ENCODE measurements at regions not wholly inside any gene's neighbourhood (a gene's known extent, or its start where the extent isn't known, plus 50 kb on each side); places are given as distances from the start of the nearest gene placed in this dataset.

DNA sequence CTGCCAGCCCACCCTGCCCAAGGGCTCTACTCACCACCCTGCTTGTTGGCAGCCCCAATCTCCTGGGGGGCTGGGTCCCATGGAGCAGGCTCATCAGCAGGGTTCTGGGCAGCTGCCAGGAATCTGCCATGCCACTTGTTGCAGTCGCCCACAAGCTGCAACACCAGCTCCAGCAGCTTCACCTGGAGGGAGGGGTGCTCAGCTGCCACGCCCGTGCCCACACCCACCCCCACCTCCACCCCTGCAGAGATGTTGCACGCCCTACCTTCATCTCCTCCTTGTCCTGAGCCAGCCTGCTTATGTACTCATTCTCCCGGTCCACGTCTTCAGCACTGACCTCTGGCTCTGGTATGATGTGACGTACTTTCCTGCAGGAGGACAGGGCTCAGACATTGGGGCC is 77.9 kb upstream of the C2CD4B start:
- TF ChIP-seq, protein P1, sequence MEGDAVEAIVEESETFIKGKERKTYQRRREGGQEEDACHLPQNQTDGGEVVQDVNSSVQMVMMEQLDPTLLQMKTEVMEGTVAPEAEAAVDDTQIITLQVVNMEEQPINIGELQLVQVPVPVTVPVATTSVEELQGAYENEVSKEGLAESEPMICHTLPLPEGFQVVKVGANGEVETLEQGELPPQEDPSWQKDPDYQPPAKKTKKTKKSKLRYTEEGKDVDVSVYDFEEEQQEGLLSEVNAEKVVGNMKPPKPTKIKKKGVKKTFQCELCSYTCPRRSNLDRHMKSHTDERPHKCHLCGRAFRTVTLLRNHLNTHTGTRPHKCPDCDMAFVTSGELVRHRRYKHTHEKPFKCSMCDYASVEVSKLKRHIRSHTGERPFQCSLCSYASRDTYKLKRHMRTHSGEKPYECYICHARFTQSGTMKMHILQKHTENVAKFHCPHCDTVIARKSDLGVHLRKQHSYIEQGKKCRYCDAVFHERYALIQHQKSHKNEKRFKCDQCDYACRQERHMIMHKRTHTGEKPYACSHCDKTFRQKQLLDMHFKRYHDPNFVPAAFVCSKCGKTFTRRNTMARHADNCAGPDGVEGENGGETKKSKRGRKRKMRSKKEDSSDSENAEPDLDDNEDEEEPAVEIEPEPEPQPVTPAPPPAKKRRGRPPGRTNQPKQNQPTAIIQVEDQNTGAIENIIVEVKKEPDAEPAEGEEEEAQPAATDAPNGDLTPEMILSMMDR (IDR thresholded peaks at IDR 0.05; ENCODE audit: insufficient read depth, low read depth, low read length) = no peak
- TF ChIP-seq EZH2 (IDR thresholded peaks at IDR 0.05; ENCODE audit: insufficient read depth, low read length) = no peak
